ENCODE measurements at regions not wholly inside any gene's neighbourhood (a gene's known extent, or its start where the extent isn't known, plus 50 kb on each side); places are given as distances from the start of the nearest gene placed in this dataset.
A peak's percentile ranks its signal among the peaks of the same experiment; 100 is the strongest.
"Not testable (repeated sequence)": the region's sequence is repeated elsewhere in the genome, so short reads cannot be mapped to it uniquely, and the experiment has no call there.

DNA sequence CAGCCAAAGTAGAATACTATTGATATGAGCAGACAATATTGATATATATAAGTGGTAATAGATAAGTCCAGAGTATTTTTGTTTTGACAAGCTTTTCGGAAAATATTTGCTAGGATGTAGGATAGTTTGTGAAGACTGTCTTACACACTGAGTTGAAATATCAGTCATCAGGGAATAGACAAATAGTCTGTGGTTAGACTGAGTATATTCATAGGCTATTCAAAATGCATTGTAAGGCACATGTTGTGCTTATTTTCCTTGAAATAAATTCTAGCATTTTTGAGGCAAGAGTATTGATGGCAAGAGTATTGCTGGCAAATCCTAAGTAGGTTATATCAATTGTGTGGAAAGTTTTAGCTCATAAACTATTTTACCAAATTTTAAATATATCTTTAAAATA is 201.1 kb downstream of the LRIG3 start:
- no peak for DNase-seq (ENCODE audit: low read depth)

- no peak for DNase-seq (ENCODE audit: low read depth)
Measured at GRCh38 chr12:58720421-58720820, 199.9 kb downstream of the LRIG3 start.

DNA sequence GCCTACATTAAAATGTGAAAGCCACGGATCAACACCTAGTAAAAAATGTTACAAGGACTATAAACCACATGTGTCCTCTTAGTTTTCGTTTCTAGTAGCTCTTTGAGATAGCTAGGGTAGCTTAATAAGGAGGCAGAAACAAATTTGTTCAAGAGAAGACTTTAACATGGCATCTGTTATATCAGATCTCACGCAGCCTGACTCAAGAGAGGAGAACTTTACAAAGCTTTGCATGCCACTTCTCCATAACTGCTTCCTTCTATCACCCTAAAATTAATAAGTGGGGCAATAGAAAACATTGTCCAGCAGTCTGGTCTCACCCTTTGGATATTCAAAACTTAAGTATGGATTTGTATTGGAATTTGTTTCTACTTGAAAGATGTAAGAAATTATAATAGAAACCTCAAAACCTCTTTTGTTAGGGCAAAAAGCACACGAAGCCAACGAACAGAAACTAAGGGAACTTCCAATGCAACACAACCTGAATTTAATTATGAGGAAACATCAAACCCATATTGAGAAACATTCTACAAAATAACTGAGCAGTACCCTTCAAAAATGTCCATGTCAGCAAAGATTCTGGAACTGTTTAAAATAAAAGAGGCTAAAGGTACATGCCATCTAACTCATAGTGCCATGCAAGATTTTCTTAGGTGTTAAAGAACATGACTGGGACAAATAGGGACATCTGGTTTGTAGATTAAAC is 194.8 kb downstream of the LRIG3 start:
- no peak for DNase-seq (ENCODE audit: low read depth)

DNA sequence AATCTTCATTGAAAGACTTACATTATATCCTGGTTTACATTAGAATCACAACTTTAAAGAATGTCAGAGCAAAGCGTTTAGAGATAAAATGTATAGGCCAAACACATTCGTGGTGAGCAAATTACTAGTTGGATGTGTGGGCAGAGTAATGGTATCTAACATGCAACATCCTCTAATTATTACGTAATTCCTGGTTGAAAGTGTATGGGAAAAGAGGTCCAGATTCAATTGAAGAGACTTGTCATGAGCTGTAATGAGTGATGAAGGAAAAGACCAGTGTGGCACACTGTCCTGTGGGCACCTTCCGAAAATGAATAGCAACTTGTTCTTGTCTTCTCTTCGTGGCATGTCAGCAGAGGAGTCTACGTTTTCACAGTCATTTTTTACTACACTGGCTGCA is 192.8 kb downstream of the LRIG3 start:
- peak; percentile 15 for DNase-seq (ENCODE audit: low read depth)

GRCh38 chr12:58728397-58728796 is 191.9 kb downstream of the LRIG3 start:
- peak; percentile 38 for DNase-seq (ENCODE audit: low read depth)

DNA sequence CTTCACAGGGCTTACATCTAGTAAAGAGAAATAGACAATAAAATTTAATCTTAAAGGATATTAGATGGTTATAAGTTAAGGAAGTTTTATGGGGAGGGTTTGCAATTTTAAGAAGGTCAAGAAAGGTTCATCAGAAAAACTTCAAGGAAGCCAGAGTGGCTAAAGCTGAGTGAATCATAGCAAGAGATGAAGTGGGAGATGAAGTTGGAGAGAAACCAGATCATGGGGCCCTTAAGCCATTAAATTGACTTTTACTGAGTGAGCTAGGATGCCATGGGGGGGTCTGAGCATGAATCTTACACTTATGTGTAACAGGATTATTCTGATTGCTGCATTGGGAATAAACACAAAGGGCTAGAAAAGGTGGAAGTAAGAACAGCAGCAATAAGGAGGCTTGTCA is 189.2 kb downstream of the LRIG3 start:
- DNase-seq (ENCODE audit: low read depth) = no peak

DNA sequence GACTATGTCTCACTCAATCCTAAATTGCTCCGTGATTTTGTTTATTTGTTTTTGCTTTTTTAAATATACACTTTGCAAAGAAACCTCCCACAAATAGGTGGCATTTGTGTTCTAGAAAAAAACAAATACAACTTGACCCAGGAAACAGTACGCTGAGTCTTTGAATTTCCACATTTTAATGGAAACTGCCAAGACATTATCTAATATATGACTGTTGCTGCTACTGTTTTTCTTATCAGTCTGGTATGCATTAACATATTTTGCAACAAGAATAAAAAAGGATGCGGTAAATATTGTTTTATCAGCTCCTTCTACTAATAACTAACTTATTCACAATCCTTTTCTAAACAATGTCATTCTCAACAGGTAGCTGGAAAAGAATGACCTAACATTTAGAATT is 187.4 kb downstream of the LRIG3 start:
- no peak for DNase-seq (ENCODE audit: low read depth)

GRCh38 chr12:58741226-58741625 is 179.1 kb downstream of the LRIG3 start:
- peak; percentile 8 for DNase-seq (ENCODE audit: low read depth)

DNA sequence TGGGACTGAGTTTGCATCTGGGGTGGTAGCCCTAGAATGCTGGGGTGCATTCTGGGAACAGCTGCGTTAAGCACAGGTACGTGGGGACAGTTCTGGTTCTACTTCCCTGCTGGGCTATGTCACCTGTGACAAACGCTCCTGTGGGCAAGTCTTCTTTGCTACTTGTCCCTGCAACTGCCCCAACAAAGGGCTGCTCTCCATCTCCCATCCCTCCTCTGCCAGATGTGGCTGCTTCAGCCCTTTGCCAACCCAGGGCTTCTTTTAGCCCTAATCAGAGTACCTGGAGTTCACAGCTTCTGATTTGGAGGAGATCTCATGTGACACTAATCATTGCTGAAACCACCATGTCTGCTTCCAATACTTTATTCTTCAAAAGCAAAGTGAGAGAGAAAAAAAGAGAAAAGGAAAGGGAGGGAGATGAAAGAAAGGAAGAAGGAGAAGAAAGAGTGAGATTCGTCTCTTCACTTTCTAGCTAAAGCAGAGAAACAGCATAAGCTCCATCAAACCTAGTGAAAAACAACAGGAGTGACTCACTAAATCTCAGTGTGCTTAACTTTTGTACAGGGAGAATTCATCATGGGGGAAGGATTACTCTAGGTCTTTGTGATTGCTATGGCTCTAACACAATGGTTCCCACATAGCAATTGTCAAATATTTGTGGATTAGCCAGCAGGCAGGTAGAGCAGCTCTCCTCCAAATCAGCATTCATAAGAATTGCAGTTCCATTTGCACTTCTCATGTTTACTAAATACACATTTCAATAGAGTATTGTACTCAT is 174.8 kb downstream of the LRIG3 start:
- no peak for DNase-seq (ENCODE audit: low read depth)

DNA sequence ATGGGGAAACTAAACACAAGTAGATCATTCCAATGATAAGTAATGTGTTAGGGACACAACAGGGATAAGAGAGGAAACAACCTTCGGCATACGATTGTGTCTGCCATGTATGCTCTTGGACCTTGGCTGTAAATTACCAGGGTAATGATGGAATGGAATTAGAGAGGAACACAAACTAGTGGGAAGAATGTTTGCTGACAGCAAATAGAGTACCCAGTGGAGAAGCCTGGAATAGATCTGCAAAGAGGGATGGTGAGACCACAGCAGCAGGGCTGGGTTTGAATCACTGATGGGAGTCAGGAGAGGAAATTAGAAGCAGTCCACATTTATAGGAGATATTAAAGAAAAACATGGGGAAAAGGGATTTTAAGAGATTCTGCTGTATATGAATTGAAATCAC is 172.8 kb downstream of the LRIG3 start:
- DNase-seq (ENCODE audit: low read depth) = no peak

DNA sequence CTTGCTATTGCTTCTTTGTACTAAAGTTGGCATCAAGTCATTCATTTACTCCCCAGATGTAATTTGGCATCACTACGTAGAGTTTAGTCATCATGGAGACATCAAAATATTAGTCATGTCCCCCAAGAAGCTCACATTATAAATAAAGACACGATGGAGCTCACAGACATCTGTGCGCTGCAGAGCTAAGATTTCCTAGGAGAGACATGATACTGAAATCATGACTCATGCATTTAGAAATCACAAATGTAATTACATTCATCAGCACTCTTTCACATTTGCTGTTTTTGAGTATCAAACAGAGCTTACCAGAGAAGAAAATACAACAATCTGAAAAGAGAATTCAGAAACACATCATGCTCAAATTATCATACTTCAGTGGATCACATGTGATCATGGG is 169.8 kb downstream of the LRIG3 start:
- DNase-seq (ENCODE audit: low read depth) = peak; percentile 95

DNA sequence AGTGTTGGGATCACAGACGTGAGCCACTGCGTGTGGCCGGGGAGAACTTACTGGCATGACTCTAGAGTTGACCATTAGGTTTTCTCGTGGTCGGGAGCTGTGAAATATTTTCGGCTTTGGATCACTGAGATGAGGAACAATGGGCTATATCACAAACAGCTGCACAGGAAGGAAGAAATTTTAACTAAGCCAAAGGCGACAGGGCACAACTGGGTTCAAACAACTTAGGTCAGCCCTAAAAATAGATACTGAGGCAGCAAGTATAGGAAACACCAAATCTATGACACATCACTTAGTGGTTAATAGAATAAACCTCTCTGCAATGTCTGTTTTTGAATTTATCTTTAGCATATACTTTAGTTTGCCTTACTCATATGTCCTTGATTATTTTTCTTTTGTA is 162.9 kb downstream of the LRIG3 start:
- peak; percentile 93 for DNase-seq (ENCODE audit: low read depth)

- DNase-seq (ENCODE audit: low read depth) = not testable (repeated sequence)
Measured at GRCh38 chr12:58759745-58760144, 160.6 kb downstream of the LRIG3 start.

GRCh38 chr12:58761308-58761707 is 159.0 kb downstream of the LRIG3 start:
- DNase-seq (ENCODE audit: low read depth) = no peak

DNA sequence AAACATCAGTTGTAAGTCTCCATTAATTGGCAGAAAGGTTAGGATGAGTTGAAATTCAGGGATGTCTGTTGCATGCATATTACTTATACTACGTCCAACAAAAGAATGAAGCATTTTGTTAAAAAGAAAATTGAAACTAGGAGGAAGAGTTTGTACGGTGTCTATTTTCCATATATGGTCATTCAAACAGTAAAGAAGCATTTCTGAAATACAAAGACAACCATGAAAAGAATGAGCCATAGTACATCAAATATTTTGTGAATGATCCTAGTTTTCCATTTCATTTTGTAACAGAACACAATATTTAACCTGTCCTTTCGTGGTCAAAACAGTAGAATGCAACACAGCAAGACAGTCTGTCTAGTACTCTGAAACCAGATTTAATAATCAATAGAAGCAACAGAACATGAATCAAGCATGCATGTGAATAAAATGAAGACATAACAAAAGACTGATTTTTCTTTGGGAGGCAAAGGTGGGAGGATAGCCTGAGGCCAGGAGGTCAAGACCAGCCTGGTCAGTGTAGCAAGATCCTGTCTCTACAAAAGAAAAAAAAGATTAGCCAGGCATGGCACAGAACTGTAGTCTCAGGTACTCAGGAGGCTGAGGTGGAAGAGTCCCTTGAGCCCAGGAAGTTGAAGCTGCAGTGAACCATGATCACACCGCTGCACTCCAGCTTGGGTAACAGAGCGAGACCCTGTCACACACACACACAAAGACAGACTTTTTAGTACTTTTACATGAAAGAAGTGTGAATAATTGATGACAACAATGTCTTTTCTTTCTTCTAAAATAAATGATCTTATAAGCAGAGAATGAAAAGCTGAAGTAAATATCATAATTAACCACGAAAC is 156.0 kb downstream of the LRIG3 start:
- DNase-seq (ENCODE audit: low read depth) = no peak

- no peak for DNase-seq (ENCODE audit: low read depth)
Measured at GRCh38 chr12:58765076-58765475, 155.2 kb downstream of the LRIG3 start.

DNA sequence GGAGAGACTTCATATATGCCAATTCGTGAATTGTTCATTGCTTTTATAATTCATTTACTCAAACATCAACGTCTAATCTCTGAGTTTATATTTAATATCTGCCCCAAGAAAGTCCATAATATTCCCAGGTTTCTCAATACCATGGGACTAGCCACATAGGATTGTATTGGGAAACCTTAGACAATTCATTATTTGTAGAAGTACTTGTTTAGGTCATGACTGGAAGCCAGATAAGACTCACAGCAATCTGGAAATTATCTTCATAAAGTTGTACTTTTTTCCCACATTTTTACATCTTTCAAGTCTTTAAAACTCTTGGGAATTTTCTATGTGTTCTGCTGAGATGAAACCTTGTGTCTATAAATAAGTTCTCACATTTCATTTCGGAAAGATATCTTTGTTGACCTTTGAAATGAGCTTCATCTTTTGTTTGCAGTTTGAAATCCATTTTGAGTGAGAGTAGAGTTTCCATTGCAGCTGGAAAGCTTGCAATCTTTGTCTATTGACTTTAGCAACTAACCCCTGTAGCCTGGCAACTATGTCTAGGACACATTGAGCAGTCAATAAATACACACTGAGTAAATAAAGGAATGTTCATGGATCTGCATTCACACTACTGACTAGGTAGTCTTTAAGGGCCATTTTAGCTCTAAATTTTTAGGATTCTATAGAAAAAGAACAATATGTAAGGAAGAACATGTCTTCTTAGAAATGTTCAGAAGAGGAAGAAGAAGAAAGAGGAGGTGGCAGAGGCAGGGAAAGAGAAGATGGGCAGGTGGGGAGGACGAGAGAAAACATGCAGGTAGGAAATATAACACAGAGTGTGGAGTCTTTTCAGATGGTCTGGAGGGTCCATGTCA is 154.4 kb downstream of the LRIG3 start:
- DNase-seq (ENCODE audit: low read depth) = no peak

DNA sequence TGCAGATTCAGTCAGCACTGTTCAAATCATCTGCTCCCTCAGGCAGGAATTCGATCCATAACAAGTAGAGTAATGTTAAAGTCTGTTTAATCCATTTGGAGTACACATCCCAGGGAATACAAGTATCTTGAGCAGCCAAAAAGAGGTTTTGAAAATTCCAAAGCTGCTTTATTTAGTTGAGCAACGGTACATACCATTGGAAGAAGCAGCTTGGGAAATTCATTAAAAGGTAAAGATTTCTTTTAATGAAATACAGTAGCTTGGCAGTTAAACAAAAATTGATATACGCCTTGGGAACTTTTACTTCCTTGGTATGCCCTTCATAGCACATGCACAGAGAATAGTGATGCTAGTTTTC is 153.8 kb downstream of the LRIG3 start:
- DNase-seq (ENCODE audit: low read depth) = no peak

GRCh38 chr12:58767496-58767895 is 152.8 kb downstream of the LRIG3 start:
- DNase-seq (ENCODE audit: low read depth) = no peak

GRCh38 chr12:58773986-58774385 is 146.3 kb downstream of the LRIG3 start:
- no peak for DNase-seq (ENCODE audit: low read depth)

DNA sequence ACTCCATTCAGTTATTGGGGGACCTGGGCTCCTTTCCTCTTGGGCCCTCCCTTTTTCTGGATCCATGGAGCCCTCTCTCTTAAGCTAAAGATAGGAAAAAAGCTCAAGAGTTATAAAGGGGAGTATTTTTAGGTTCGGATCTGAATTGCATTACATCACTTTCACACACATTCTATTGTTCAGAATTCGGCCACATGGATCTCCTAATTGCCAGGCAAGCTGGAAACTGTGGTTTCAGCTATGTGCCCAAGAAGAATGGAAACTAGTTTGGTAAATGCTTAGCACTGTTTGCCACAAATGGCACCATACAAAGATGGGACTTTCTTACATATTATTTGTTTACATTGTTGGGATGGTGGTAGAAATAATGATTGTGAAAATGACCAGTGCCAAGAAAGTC is 145.6 kb downstream of the LRIG3 start:
- DNase-seq (ENCODE audit: low read depth) = peak; percentile 31

- DNase-seq (ENCODE audit: low read depth) = no peak
Measured at GRCh38 chr12:58775396-58775795, 144.9 kb downstream of the LRIG3 start.

Measured in RPMI7951 (cell line).